ENCODE measurements at regions not wholly inside any gene's neighbourhood (a gene's known extent, or its start where the extent isn't known, plus 50 kb on each side); places are given as distances from the start of the nearest gene placed in this dataset.
"Not testable (repeated sequence)": the region's sequence is repeated elsewhere in the genome, so short reads cannot be mapped to it uniquely, and the experiment has no call there.

DNA sequence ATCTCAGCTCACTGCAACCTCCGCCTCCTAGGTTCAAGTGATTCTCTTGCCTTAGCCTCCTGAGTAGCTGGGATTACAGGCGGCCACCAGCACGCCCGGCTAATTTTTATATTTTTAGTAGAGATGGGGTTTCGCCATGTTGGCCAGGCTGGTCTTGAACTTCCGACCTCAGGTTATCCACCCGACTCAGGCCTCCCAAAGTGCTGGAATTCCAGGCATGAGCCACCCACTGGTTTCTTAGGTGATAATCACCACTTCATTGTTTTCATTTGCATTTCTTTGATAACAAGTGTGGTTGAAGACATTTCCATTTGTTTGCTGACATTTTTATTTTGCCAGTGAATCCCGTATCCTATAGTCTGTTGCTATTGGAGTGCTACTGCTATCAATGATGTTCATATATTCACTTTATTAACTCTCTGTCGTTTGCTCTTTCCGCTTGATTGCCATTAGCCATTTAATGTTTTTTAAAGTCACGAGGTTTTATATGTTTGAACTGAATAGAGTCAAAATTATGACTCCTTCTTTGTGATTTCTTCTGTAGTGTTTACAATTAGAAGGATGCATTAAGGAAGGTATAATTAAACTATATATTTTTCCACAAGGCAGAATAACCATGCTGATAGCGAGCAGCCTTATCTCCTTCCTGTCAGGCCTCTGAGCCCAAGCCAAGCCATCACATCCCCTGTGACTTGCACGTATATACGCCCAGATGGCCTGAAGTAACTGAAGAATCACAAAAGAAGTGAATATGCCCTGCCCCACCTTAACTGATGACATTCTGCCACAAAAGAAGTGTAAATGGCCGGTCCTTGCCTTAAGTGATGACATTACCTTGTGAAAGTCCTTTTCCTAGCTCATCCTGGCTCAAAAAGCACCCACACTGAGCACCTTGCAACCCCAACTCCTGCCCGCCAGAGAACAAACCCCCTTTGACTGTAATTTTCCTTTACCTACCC lies 87.3 kb upstream of the DAPK1 start:
- not testable (repeated sequence) for TF ChIP-seq CTCF, POLR2A (IDR thresholded peaks at IDR 0.05)
